ENCODE measurements at regions not wholly inside any gene's neighbourhood (a gene's known extent, or its start where the extent isn't known, plus 50 kb on each side); places are given as distances from the start of the nearest gene placed in this dataset.

DNA sequence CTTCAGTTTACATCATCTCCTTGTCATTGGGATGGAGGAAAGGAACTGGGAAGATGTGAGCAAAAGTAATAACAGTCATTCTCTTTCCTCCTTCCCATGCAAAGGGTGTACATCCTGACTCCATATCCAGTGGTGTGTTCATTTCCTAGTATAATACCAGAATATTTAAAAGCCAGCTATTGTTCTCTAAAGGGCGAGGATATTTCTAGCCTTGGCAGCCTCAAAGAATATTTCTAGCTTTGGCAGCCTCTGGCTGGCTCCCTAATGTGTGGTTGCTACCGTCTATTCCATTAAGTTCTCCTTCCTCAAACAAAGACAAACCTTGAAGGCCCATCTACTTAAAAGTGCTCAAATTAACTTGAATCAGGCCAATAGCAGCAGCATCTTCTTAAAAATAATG is 114.0 kb downstream of the FAM76B start:
- H3K4me1 ChIP-seq (ENCODE audit: low read depth) = no peaks in the 10 kb centered on the region
- TF ChIP-seq, protein P1, sequence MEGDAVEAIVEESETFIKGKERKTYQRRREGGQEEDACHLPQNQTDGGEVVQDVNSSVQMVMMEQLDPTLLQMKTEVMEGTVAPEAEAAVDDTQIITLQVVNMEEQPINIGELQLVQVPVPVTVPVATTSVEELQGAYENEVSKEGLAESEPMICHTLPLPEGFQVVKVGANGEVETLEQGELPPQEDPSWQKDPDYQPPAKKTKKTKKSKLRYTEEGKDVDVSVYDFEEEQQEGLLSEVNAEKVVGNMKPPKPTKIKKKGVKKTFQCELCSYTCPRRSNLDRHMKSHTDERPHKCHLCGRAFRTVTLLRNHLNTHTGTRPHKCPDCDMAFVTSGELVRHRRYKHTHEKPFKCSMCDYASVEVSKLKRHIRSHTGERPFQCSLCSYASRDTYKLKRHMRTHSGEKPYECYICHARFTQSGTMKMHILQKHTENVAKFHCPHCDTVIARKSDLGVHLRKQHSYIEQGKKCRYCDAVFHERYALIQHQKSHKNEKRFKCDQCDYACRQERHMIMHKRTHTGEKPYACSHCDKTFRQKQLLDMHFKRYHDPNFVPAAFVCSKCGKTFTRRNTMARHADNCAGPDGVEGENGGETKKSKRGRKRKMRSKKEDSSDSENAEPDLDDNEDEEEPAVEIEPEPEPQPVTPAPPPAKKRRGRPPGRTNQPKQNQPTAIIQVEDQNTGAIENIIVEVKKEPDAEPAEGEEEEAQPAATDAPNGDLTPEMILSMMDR (IDR thresholded peaks at IDR 0.05; ENCODE audit: low read depth, low read length) = no peak
- no peaks in the 10 kb centered on the region for H3K9me3 ChIP-seq (ENCODE audit: low read depth)
- no peak overlapping the region for H3K27ac ChIP-seq
- H3K4me3 ChIP-seq = no peak overlapping the region
- H3K36me3 ChIP-seq = no peaks in the 10 kb centered on the region
- DNase-seq (ENCODE audit: low read depth in 1 of 2, low spot score in 1 of 2) = no peak
- H3K27me3 ChIP-seq = no peaks in the 10 kb centered on the region

- DNase-seq (ENCODE audit: low read depth in 1 of 2, low spot score in 1 of 2) = no peak
- Histone ChIP-seq H3K9me3 (ENCODE audit: low read depth) (no peaks in the 10 kb centered on the region), H3K27me3 (no peaks in the 10 kb centered on the region), H3K4me1 (ENCODE audit: low read depth) (no peaks in the 10 kb centered on the region), H3K27ac (no peak overlapping the region), H3K36me3 (no peaks in the 10 kb centered on the region), H3K4me3 (no peak overlapping the region)
- TF ChIP-seq, protein P1 (IDR thresholded peaks at IDR 0.05; ENCODE audit: low read depth, low read length) = no peak
Observed at GRCh38 chr11:95674657-95675358, 114.8 kb downstream of the FAM76B start.

DNA sequence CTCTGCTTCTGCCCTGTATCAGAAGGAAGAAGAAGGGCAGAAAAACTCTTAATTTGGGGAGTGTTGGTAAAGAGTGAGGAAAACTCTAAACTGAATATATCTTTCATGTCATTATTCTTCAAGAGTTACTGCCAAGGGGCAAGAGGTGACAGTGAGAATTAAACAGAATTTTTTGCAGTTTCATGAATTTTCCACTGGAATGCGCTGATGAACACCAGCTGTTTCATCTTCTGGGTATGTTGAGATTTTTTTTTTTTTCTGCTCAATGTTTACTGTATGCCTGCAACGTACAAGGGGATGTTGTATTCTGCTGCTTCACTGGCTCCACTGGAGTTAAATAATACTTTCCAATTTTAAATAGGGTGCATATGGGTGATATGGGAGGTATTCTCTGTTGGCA is 117.8 kb downstream of the FAM76B start:
- DNase-seq (ENCODE audit: low read depth in 1 of 2, low spot score in 1 of 2) = peak in 1 of 2 donors; percentile 48
- TF ChIP-seq, protein P1 (IDR thresholded peaks at IDR 0.05; ENCODE audit: low read depth, low read length) = no peak
- Histone ChIP-seq H3K4me3 (no peak overlapping the region), H3K9me3 (ENCODE audit: low read depth) (no peaks in the 10 kb centered on the region), H3K4me1 (ENCODE audit: low read depth) (no peaks in the 10 kb centered on the region), H3K36me3 (no peaks in the 10 kb centered on the region), H3K27me3 (no peaks in the 10 kb centered on the region), H3K27ac (no peak overlapping the region)

DNA sequence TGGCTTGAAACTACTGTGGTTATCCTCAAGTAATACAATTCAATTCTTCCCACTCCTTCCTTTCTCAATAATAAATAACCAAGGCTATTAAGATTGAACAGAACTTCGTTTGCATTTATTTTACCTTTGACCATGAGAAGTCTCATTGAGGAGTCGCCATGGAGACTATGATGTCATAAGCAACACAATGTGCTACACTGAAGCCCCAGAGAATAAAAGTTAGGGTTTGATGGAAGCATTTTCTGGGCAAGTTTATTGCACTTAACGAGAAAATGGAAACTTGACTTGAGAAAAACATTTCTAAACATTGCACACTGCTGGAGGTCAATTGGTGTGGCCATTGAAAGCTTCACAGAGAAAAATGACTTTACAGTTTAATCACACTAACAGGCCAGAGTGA is 121.5 kb downstream of the FAM76B start:
- no peak for DNase-seq (ENCODE audit: low read depth in 1 of 2, low spot score in 1 of 2)
- TF ChIP-seq, protein P1 (IDR thresholded peaks at IDR 0.05; ENCODE audit: low read depth, low read length) = no peak
- no peak overlapping the region for H3K4me3 ChIP-seq
- H3K36me3 ChIP-seq = no peaks in the 10 kb centered on the region
- no peaks in the 10 kb centered on the region for H3K27me3 ChIP-seq
- H3K4me1 ChIP-seq (ENCODE audit: low read depth) = no peaks in the 10 kb centered on the region
- H3K27ac ChIP-seq = no peak overlapping the region
- H3K9me3 ChIP-seq (ENCODE audit: low read depth) = no peaks in the 10 kb centered on the region

DNA sequence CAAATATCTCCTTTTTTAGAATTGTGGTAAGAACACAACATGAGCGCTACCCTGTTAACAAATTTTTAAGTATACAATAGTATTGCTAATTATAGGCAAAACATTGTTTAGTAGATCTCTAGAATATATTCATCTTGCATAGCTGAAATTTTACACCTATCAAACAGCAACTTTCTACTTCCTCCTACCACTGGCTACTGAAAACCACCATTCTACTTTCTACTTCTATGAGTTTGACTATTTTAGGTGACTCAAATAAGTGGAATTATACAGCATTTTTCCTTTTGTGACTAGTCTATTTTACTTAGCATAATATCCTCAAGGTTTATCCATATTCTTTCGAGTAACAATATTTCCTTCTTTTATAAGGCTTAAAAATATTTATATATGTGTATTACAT is 128.4 kb downstream of the FAM76B start:
- DNase-seq (ENCODE audit: low read depth in 1 of 2, low spot score in 1 of 2) = no peak
- Histone ChIP-seq H3K27ac (no peak overlapping the region), H3K4me1 (ENCODE audit: low read depth) (no peaks in the 10 kb centered on the region), H3K36me3 (no peaks in the 10 kb centered on the region), H3K27me3 (no peaks in the 10 kb centered on the region), H3K9me3 (ENCODE audit: low read depth) (no peaks in the 10 kb centered on the region), H3K4me3 (no peak overlapping the region)
- TF ChIP-seq, protein P1 (IDR thresholded peaks at IDR 0.05; ENCODE audit: low read depth, low read length) = no peak
